ENCODE measurements at regions not wholly inside any gene's neighbourhood (a gene's known extent, or its start where the extent isn't known, plus 50 kb on each side); places are given as distances from the start of the nearest gene placed in this dataset.

DNA sequence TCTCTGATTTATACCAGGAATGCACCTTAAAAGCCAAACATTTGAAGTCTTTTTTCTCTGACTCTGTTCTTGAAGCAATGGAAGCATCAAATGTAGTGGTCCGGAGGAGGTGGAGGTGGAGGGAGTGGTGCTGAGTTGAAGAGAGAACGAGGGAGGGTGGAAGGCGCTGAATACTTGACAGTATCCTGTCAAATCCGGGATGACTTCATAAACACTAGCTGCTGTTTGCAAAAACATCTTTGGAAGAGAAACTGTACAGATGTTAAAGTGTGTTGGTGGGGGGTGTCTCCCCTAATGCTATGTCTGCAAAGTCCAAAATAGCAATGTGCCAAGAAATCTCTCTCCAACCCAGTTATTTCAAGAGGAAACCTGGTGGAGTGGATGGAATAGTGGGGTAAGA is 328.5 kb upstream of the AUTS2 start:
- H3K79me2 ChIP-seq (replicated peaks; ENCODE audit: insufficient read depth) = no peaks in the 10 kb centered on the region
- H3K9me3 Mint-ChIP-seq = peaks cover 83% of the 10 kb centered on the region
- TF ChIP-seq JUNB (IDR thresholded peaks at IDR 0.05; ENCODE audit: unreplicated experiment) (no peak), CREB1 (CRISPR knock-in tag; IDR thresholded peaks at IDR 0.05; ENCODE audit: low read depth) (no peak), ZNF331 (CRISPR knock-in tag; IDR thresholded peaks at IDR 0.05; ENCODE audit: low read depth) (no peak), STAT1 (IDR thresholded peaks at IDR 0.05; ENCODE audit: unreplicated experiment) (no peak), ZNF114 (CRISPR knock-in tag; IDR thresholded peaks at IDR 0.05) (no peak), EZH2 (IDR thresholded peaks at IDR 0.05; ENCODE audit: low read depth, unreplicated experiment) (no peak), POLR2AphosphoS5 (IDR thresholded peaks at IDR 0.05; ENCODE audit: low read depth) (no peak), NANOG (IDR thresholded peaks at IDR 0.05; ENCODE audit: borderline replicate concordance) (no peak), EZH2phosphoT487 (IDR thresholded peaks at IDR 0.05; ENCODE audit: unreplicated experiment) (no peak)
- TF ChIP-seq, protein P1, sequence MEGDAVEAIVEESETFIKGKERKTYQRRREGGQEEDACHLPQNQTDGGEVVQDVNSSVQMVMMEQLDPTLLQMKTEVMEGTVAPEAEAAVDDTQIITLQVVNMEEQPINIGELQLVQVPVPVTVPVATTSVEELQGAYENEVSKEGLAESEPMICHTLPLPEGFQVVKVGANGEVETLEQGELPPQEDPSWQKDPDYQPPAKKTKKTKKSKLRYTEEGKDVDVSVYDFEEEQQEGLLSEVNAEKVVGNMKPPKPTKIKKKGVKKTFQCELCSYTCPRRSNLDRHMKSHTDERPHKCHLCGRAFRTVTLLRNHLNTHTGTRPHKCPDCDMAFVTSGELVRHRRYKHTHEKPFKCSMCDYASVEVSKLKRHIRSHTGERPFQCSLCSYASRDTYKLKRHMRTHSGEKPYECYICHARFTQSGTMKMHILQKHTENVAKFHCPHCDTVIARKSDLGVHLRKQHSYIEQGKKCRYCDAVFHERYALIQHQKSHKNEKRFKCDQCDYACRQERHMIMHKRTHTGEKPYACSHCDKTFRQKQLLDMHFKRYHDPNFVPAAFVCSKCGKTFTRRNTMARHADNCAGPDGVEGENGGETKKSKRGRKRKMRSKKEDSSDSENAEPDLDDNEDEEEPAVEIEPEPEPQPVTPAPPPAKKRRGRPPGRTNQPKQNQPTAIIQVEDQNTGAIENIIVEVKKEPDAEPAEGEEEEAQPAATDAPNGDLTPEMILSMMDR (conservative IDR thresholded peaks at IDR 0.05; ENCODE audit: low read depth in 2 of 2) = no peak
- TF ChIP-seq, protein P2, sequence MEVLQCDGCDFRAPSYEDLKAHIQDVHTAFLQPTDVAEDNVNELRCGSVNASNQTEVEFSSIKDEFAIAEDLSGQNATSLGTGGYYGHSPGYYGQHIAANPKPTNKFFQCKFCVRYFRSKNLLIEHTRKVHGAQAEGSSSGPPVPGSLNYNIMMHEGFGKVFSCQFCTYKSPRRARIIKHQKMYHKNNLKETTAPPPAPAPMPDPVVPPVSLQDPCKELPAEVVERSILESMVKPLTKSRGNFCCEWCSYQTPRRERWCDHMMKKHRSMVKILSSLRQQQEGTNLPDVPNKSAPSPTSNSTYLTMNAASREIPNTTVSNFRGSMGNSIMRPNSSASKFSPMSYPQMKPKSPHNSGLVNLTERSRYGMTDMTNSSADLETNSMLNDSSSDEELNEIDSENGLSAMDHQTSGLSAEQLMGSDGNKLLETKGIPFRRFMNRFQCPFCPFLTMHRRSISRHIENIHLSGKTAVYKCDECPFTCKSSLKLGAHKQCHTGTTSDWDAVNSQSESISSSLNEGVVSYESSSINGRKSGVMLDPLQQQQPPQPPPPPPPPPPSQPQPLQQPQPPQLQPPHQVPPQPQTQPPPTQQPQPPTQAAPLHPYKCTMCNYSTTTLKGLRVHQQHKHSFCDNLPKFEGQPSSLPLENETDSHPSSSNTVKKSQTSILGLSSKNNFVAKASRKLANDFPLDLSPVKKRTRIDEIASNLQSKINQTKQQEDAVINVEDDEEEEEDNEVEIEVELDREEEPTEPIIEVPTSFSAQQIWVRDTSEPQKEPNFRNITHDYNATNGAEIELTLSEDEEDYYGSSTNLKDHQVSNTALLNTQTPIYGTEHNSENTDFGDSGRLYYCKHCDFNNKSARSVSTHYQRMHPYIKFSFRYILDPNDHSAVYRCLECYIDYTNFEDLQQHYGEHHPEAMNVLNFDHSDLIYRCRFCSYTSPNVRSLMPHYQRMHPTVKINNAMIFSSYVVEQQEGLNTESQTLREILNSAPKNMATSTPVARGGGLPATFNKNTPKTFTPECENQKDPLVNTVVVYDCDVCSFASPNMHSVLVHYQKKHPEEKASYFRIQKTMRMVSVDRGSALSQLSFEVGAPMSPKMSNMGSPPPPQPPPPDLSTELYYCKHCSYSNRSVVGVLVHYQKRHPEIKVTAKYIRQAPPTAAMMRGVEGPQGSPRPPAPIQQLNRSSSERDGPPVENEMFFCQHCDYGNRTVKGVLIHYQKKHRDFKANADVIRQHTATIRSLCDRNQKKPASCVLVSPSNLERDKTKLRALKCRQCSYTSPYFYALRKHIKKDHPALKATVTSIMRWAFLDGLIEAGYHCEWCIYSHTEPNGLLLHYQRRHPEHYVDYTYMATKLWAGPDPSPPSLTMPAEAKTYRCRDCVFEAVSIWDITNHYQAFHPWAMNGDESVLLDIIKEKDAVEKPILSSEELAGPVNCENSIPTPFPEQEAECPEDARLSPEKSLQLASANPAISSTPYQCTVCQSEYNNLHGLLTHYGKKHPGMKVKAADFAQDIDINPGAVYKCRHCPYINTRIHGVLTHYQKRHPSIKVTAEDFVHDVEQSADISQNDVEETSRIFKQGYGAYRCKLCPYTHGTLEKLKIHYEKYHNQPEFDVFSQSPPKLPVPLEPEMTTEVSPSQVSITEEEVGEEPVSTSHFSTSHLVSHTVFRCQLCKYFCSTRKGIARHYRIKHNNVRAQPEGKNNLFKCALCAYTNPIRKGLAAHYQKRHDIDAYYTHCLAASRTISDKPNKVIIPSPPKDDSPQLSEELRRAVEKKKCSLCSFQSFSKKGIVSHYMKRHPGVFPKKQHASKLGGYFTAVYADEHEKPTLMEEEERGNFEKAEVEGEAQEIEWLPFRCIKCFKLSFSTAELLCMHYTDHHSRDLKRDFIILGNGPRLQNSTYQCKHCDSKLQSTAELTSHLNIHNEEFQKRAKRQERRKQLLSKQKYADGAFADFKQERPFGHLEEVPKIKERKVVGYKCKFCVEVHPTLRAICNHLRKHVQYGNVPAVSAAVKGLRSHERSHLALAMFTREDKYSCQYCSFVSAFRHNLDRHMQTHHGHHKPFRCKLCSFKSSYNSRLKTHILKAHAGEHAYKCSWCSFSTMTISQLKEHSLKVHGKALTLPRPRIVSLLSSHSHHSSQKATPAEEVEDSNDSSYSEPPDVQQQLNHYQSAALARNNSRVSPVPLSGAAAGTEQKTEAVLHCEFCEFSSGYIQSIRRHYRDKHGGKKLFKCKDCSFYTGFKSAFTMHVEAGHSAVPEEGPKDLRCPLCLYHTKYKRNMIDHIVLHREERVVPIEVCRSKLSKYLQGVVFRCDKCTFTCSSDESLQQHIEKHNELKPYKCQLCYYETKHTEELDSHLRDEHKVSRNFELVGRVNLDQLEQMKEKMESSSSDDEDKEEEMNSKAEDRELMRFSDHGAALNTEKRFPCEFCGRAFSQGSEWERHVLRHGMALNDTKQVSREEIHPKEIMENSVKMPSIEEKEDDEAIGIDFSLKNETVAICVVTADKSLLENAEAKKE (CRISPR knock-in tag; IDR thresholded peaks at IDR 0.05) = no peak
- TF ChIP-seq, protein P3, sequence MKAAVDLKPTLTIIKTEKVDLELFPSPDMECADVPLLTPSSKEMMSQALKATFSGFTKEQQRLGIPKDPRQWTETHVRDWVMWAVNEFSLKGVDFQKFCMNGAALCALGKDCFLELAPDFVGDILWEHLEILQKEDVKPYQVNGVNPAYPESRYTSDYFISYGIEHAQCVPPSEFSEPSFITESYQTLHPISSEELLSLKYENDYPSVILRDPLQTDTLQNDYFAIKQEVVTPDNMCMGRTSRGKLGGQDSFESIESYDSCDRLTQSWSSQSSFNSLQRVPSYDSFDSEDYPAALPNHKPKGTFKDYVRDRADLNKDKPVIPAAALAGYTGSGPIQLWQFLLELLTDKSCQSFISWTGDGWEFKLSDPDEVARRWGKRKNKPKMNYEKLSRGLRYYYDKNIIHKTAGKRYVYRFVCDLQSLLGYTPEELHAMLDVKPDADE (IDR thresholded peaks at IDR 0.05) = no peak
- TF ChIP-seq, protein P4, sequence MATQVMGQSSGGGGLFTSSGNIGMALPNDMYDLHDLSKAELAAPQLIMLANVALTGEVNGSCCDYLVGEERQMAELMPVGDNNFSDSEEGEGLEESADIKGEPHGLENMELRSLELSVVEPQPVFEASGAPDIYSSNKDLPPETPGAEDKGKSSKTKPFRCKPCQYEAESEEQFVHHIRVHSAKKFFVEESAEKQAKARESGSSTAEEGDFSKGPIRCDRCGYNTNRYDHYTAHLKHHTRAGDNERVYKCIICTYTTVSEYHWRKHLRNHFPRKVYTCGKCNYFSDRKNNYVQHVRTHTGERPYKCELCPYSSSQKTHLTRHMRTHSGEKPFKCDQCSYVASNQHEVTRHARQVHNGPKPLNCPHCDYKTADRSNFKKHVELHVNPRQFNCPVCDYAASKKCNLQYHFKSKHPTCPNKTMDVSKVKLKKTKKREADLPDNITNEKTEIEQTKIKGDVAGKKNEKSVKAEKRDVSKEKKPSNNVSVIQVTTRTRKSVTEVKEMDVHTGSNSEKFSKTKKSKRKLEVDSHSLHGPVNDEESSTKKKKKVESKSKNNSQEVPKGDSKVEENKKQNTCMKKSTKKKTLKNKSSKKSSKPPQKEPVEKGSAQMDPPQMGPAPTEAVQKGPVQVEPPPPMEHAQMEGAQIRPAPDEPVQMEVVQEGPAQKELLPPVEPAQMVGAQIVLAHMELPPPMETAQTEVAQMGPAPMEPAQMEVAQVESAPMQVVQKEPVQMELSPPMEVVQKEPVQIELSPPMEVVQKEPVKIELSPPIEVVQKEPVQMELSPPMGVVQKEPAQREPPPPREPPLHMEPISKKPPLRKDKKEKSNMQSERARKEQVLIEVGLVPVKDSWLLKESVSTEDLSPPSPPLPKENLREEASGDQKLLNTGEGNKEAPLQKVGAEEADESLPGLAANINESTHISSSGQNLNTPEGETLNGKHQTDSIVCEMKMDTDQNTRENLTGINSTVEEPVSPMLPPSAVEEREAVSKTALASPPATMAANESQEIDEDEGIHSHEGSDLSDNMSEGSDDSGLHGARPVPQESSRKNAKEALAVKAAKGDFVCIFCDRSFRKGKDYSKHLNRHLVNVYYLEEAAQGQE (IDR thresholded peaks at IDR 0.05; ENCODE audit: unreplicated experiment) = no peak
- H2AFZ ChIP-seq = no peak overlapping the region
- no peaks in the 10 kb centered on the region for H4K20me1 ChIP-seq (replicated peaks; ENCODE audit: insufficient read depth)
- no peaks in the 10 kb centered on the region for H3K36me3 ChIP-seq (ENCODE audit: insufficient read depth)
- H3K4me1 Mint-ChIP-seq = no peaks in the 10 kb centered on the region
- no peaks in the 10 kb centered on the region for H3K4me1 ChIP-seq (ENCODE audit: insufficient read depth)
- H3K9me2 ChIP-seq (ENCODE audit: insufficient read depth) = no peaks in the 10 kb centered on the region
- DNase-seq (ENCODE audit: low spot score) (no peak), ATAC-seq (no peak)
- H3K4me2 ChIP-seq = no peak overlapping the region
- H3F3A ChIP-seq (replicated peaks; ENCODE audit: low read depth) = no peaks in the 10 kb centered on the region
- no peak overlapping the region for H3K4me3 ChIP-seq
- peaks cover 39% of the 10 kb centered on the region for H3K36me3 Mint-ChIP-seq (ENCODE audit: low read depth)
- no peak overlapping the region for H3K27ac ChIP-seq (ENCODE audit: low read depth)
- no peak overlapping the region for H3K4me3 Mint-ChIP-seq
- H3K27me3 ChIP-seq (ENCODE audit: insufficient read depth) = no peaks in the 10 kb centered on the region
- no peak overlapping the region for H3K27ac Mint-ChIP-seq
- no peaks in the 10 kb centered on the region for H3K27me3 Mint-ChIP-seq (ENCODE audit: insufficient read depth, low read depth, poor library complexity)
